LHCN-M2 (cell line): ENCODE measurements at regions not wholly inside any gene's neighbourhood (a gene's known extent, or its start where the extent isn't known, plus 50 kb on each side); places are given as distances from the start of the nearest gene placed in this dataset.
"Not testable (repeated sequence)": the region's sequence is repeated elsewhere in the genome, so short reads cannot be mapped to it uniquely, and the experiment has no call there.

Source experiments
- DNase-seq: peaks from one replicate; pipeline ENCODE4 v3.0.0-alpha.2; 2012; ENCODE audit warnings: low read depth

DNA sequence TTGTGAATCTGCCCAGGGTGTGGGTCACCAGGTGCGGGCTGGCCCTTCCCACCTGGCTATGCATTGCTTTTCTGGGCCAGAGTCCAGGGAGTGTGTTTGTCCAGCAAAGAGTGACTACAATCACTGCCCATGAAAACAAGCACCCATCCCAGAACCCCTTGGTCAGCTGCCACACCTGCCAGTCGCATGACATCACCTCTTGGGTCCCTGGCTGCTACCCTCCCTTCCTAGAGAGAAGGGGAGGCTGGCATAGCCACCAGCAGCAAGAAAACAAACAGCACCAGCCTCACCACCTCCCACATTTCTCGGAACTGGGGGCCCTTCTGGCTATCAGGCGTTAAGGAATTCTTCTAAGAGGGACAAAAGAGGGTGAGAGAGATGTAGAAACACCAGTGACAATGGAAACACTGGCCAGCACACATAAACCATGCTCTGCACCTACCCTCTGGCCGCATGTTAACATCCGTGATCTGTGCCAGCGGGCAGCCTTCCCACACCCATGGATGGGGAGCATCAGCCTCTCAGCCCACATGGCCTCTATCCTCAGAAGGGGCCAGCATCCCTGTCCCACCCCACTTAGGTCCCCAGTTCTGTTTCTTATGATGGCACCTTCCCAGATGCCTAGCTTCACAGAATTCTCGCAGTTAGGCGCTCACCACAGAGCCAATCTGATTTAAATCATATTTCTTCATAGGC, 109.7 kb upstream of the GLI2 start:
- no peak for DNase-seq

DNA sequence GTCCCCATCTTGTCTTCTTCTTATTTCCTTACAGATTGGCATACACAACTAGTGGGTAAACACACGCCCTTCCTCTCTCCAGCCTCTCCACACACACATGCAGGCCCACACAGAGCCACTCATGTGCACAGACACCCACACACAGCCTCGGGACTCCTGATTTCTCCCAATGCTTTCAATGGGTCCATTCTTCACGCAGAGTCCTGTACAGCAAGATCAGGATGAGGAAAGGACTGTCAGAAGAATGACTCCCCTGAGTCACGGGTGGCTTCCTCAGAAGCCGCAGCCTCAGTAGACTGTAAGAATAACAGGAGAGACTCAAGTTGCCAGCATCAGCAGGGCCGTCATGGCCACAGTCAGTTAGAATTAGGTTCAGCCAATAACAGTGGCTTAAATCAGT, 109.1 kb upstream of the GLI2 start:
- no peak for DNase-seq

DNA sequence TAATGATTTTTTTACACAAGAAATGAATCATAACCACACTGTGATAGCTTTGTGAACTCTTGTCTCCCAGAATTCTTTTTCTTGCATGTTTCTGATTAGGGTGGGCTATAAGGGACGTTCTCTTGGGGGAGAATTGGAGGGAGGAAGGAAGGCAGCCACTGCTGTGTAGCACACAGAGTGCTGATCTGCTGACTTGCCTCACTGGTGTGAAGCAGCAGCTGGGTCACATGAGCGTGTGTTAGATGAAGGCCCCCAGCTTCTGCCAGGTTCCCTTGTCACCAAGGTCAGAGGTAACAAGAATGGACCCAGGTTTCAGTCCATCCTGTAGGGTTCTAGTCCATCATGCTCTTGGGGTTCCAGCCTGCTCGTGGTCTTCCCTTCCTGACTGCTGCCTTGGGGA, 107.4 kb upstream of the GLI2 start:
- DNase-seq, result no peak

DNA sequence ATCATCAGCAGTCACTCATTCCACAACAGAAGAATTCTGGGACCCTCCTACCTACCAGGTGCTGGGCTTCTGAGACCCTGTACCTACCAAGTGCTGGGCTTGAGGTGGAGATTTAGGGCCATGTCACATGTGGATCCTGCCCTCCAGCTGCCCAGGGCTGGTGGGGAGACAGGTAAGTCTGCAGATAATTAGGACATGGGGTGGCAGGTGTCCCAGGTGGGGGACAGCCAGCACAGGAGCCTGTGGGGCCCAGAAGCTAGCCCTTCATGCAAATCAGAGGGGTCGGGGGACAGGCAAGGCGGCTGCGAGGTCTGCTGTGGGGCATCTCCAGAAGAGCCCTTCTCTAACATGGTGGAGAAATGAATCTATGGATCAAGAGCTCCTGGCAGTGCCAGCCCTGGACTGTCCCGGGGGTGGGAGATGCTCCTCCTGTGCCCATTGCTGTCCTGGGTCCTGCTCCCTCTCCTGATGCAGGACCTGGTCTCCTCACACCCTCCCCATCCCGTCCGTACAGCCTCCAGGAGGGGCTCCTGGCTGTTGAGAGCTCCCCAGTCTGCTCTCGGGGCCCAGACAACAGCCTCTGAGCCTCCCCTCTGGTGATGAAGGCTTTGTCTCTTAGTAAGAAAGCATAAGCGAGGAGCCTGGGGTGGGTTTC, 106.3 kb upstream of the GLI2 start:
- DNase-seq, result no peak

DNA sequence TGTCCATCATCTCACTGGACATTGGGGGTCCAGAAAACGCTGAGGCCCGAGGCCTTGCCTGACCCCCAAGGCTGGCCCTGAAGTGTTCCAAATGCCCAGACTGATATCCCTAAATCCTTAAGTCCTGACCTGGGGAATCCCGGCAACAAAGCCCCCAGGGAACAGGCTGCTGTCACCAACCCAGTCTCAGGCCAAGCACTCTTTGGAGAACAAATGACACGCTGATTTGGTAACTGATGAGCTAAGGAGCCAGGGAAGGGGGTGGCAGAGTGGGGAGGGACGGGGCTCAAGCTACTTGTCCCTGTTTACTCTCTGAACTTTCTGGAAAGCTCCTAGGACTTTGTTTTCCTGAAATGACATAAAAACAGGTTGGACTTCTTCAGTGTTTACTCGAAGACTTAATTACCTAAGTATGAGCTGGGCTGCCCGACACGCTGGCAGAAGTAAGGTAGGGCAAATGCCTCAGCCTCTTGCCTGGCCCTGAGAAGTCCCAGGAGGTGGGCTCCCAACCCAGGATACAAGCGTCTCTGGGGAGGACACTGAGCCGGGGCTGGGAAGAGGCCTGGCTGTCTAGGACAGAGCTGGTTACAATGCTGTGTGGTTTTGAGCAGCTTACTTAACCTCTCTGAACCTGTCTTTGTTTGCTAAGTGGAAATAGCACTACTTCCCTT, 105.5 kb upstream of the GLI2 start:
- DNase-seq, result no peak

DNA sequence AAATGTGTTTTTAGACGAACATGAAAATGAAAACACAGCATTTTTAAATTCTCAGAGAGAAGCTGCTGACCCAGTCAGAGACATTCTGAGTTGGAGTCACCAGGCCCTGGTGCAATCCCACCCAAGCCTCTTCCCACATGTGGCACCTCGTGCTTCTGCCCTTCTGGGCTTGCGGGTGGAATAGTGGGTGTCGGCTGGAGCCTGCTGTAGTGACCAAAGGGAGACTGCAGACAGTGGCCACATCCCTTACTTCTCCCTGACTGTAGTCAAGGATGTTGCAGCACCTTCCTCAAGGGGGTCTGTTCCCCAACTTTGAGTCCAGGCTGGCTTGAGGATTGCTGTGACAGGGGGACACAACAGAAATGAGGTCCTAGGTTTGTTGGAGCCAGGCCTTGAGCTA, 104.4 kb upstream of the GLI2 start:
- no peak for DNase-seq

DNA sequence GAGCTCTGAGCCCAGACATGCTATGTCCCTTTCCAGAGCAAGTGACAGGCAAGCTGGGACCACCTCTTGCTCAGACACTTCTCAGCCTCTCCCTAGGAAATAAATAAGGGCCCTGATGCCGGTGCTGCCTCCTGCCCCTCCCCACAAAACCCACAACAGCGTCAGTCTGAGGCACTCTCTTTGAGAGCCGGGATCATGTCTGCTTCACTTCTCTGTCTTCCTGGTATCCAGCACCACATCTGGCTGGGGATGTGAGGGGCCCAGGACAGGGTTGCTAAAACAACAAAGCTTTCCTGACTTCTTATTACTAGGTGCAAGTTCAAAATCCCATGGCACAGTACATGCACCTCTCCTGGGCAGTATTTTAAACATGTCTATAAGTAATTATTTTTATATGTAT, 103.9 kb upstream of the GLI2 start:
- DNase-seq, result no peak

DNA sequence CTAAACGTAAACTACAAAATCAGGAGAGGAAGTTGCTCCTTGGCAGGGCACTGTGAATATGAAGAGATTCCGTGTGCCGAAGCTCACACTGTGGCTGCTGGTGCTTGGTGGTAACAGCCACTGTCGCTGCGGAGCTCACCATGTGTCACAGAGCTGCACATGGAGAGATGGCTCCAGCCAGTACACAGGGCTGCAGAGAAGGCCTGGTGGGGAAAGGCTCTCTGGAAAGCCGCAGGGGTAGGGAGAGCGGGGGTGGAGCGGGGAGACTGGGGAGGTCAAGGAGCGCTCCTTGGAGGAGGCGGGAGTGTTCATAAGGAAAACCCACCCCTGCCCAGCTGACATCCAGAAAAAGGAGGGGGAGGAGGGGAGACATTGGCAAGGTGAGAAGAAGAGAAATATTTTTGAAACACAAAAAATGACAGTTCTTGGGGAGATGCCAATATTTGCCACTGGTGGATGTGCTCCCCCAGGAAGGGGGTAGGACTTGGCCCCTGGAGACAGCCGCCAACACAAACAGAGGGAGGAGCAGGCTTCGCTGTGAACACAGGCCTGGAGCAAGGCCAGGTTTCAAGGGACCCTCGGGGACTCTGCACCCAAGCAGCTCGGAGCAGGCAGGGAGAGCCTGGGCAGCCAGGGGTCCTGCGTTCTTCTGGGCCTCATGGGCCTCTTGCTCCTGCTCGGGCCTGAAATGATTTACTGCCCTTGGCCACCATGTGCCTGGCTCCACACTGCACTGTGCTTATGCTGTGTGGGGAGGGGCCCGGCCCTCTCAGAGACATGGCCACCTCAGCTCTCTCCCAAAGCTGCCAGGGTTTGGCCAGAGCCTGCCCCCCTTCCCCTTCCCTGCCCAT, 102.6 kb upstream of the GLI2 start:
- DNase-seq, result no peak

DNA sequence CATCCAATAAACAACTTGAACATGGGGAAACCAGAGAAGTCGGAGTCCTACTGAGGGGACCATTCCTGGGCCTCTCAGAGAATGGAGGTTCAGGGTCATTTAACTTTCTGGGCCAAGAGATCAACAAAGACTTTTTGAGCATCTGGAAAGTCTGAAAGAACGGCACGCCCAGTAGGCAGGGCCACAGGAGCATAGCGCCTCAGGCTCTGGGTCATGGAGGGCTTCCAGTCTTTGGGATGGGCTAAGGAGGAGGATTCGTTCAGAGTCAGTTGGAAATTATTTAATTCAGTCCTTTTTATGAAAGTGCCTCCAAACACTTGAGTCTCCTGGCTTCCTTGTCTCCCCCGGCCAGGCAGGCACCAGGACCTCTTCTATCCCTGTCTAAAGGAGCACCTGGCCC, 101.1 kb upstream of the GLI2 start:
- DNase-seq, result no peak

DNA sequence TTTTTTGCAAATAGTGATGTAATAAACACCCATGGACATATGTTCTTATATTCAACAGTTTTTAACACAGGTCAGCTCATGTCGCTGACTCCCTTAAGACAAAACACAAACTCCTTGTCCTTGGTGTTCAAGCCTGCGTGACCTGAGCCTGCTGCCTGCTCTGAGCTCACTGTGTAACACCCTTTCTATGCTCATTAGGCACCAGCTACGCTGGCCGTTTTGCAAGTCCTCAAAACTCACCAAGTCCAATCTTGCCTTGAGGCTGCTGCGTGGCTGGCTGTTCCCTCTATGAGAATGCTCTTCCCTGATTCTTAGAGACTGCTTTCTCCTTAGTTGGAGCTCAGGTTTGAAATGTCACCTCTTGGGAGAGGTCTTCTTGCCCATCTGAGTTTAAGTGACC, 100.5 kb upstream of the GLI2 start:
- no peak for DNase-seq

DNA sequence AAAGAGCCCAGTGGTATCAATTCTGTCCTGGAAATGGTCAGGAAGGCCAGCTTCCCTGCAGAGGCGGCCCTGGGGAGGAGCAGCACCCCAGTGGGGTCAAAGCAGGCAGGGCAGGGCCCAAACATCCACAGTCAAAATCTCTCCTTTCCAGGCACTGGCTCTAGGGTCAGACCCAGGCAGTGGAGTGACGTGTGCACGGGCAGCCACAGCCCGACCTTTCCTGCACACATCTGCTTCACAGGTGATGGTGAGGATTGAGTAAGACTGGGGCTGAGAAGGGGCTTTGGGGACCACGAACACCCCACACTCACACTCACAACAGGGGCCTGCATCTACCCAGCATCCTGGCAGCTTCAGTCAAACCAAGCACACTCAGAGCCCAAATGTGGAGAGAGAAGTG, 97.8 kb upstream of the GLI2 start:
- DNase-seq, result no peak

DNA sequence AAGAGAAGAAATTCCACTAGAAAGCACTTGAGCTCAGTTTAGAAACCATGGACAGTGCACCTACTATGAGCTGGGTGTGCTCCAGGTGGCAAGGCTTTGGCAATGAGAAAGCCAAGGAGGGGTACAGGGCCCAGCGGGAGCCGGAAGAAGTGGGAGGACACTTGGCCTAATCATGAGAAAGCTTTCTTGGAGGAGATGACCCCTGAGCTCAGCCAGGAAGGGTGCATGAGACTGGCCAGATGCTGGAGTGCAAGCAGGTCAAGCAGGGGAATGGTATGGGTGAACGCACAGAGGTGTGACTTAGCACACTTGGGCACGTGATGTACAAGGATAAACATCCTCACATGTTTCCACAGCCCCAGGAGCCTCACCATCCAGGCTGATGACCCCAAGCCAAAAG, 97.2 kb upstream of the GLI2 start:
- no peak for DNase-seq

DNA sequence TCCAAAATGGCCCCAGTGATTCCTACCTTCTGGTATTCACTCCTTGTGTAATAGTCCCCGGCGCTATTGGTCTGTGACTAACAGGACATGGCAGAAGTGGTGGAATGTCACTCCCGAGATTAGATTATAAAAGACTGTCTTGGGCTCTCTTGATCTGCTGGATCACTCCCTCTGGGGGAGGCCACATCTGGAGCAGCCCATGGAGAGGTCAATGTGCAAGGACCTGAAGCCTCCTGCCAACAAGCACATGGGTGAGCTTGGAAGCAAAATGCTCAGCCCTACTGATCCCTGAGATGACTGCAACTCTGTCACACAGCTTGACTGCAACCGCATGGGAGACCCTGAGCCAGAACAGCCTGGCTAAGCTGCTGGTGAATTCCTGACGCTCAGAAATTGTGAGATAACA, 94.3 kb upstream of the GLI2 start:
- no peak for DNase-seq

DNA sequence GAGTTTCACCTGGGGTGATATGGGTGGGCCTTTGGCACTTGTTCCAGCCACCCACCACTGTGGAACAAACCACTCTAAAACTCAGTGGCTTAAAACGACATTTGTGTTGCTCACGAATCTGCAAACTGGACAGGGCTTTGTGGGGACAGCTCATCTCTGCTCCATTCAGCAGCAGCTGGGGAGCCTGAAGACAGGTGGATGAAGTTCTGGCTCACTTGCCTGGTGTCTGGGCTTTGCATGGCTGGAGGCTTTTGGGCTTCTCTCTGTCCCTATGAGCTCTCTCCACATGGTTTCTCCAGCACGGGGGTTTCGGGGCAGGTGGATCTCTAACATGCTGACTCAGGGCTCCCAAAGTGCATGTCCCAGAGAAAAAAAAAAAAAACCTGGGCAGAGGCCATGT, 93.0 kb upstream of the GLI2 start:
- no peak for DNase-seq

DNA sequence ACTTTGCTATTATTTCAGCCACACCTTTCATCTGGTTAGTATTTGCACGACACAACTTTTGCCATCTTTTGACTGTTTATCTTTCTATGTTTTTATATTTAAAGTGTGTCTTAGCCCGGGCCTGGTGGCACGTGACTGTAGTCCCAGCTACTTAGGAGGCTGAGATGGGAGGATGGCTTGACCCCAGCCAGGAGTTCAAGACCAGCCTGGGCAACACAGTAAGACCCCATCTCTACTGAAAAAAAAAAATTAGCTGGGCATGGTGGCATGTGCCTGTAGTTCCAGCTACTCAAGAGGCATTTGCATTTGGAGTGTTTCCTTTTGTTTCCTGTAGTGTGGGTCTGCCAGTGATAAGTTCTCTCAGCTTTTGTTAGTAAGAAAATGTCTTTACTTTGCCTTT, 88.7 kb upstream of the GLI2 start:
- DNase-seq, result no peak

DNA sequence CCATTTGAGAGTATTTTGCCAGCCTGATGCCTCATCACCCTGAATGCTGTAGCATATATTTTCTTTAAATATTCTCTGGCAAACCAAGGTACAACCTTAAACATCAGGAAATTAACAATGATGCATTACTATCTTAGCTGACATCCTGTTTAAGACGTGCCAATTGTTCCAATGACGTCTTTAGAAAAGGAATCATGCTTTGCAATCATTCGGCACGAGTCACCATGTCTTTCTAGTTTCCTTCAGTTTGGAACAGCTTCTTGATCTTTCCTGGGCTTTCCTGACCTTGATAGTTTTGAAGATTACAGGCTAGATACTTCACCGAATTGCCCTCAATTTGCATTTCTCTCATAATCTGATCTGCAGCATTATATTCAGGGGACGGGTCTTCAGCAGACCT, 88.2 kb upstream of the GLI2 start:
- peak; percentile 57 for DNase-seq

DNA sequence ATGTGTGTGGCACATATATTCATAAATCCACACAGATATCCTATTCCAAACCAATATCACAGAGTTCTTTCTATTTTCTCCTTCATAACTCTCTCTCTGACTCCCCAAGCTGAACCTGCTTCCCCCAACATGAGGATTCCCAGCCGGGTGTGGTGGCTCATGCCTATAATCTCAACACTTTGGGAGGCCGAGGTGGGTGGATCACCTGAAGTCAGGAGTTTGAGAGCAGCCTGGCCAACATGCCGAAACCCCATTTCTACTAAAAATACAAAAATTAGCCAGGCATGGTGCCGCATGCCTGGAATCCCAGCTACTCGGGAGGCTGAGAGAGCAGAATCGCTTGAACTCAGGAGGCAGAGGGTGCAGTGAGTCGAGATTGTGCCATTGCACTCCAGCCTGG, 86.3 kb upstream of the GLI2 start:
- not testable (repeated sequence) for DNase-seq

DNA sequence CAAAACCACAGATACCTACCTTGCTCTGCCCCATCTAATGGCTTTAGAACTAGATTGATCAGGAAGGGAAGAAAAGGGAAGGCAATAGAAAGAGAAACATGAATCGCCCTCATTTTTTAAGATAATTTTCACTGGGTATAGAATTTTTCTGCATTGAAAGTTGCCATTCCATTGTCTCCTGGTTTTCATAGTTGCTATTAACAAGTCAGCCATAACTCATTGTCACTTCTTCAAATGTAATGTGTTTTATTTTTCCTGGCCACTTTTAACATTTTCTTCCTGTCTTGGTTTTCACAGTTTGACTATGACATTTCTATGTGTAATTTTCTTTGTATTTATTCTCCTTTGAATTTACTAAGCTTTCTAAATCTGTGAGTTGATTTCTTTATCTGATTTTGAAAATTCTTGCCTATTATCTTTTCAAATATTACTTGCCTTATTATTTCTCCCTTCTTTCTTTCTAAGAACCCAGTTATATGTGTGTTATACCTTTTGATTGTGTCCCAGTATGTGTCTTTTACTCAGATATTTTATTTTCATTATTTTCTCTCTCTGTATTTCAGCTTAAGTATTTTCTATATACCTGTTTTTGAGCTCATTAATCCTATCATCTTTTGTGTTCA, 85.5 kb upstream of the GLI2 start:
- peak; percentile 11 for DNase-seq

DNA sequence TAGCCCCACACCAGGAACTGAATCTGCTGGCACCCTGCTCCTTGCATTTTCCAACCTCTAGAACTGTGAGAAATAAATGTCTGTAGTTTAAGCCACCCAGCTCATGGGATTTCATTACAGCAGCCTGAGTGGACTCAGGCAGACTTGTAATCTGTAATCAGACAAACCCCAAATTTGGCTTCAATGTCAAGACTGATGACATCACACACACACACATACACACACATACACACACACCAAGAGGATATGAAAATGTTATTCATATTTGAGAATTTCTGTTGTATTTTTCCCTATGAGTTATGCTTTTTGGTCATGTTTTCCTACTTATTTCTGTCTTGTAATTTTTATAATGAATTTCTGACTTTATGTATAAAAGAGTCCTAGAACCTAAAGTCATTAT, 83.8 kb upstream of the GLI2 start:
- DNase-seq, result no peak

DNA sequence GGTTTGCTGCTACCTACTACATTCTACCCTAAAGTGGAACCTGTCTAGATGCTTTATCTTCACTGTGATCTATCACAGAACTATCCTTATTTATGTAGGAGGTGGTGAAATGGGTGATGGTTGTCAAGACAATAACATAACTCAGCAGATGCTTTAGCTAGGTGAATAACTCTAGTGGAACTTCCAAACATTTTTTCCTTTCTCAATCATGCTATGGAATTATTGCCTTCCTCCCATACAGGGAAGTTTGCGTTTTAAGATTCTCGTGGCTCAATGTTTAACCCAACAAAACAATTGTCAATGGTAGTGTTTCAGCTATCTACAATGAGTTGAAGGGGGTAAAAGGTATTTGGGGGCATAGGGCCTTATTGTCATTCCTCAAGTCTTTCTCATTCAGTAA, 82.6 kb upstream of the GLI2 start:
- no peak for DNase-seq

DNA sequence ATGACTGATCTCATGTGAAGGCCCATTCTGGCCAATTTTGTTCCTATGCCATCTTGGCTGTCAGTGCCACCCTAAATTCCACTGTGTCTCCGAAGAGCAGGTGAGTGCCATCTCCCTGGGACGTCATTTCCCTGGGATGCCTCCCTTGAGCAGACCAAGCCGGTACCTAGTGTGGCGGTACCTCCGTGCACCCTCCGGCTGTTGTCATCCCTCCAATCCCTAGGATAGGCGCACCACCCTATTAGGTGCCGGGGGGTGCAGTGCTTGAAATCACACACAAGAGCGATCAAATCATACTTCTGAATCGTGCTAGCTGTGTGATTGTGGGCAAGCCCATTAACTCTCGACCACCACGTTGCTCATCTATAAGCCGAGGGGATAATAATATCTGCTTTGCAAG, 81.8 kb upstream of the GLI2 start:
- DNase-seq, result no peak
